Kidney (tissue), 13 donors: ENCODE measurements at regions not wholly inside any gene's neighbourhood (a gene's known extent, or its start where the extent isn't known, plus 50 kb on each side); places are given as distances from the start of the nearest gene placed in this dataset.

Experiments used
- DNase-seq, 5 donors: peaks; one replicate each; pipeline ENCODE4 v3.0.0-alpha.2; 2013 to 2020
- FAIRE-seq: peaks from 2 replicates; lab custom pipeline; 2012; peaks lifted over from hg19 to GRCh38; lab: Jason Lieb, UNC
- H3K27ac ChIP-seq, 2 donors: one replicate each; pipeline ENCODE4 v1.7.0; 2013; ENCODE audit warnings: low read depth in 2 of 2, low read length in 2 of 2, inconsistent platforms in 1 of 2
- H3K27me3 ChIP-seq: one replicate; pipeline ENCODE4 v1.7.1; 2013; ENCODE audit warnings: low read length, inconsistent platforms; ENCODE audit not compliant: control insufficient read depth, insufficient read depth
- H3K36me3 ChIP-seq, 3 donors: one replicate each; pipeline versions ENCODE4 v1.7.0 to v1.7.1; 2013; ENCODE audit warnings: low read length in 3 of 3, control low read depth in 1 of 3, inconsistent platforms in 1 of 3; ENCODE audit not compliant: insufficient read depth in 3 of 3, control insufficient read depth in 2 of 3
- H3K4me1 ChIP-seq, 3 donors: one replicate each; pipeline versions ENCODE4 v1.7.0 to v1.7.1; 2013; ENCODE audit warnings: low read length in 3 of 3, inconsistent platforms in 1 of 3, low read depth in 1 of 3; ENCODE audit not compliant: control insufficient read depth in 2 of 3, insufficient read depth in 2 of 3
- H3K4me3 ChIP-seq, 3 donors: one replicate each; pipeline versions ENCODE4 v1.7.0 to v1.8.1; 2013; ENCODE audit warnings: low read length in 3 of 3, control low read depth in 1 of 3, inconsistent platforms in 1 of 3
- H3K9ac ChIP-seq, 3 donors: one replicate each; pipeline versions ENCODE4 v1.7.0 to v1.7.1; 2013; ENCODE audit warnings: low read length in 3 of 3, control low read depth in 1 of 3, inconsistent platforms in 1 of 3
- H3K9me3 ChIP-seq, 3 donors: one replicate each; pipeline versions ENCODE4 v1.7.0 to v1.7.1; 2013; ENCODE audit warnings: low read length in 3 of 3, control low read depth in 1 of 3, inconsistent platforms in 1 of 3; ENCODE audit not compliant: control insufficient read depth in 2 of 3, insufficient read depth in 1 of 3
- CTCF ChIP-seq: IDR thresholded peaks from 3 replicates; pipeline ENCODE4 v1.5.1; 2012; ENCODE audit warnings: mild to moderate bottlenecking, moderate library complexity, borderline replicate concordance; ENCODE audit not compliant: insufficient read depth; ENCODE audit errors: extremely low read depth
- intact Hi-C: fragments of 100-400 bp; cut with DNase I; formaldehyde crosslinking; loops from one replicate; pipeline ENCODE4 v1.11.1; 2022
- donor health status: control.
- donor health status: control.
- donor health status: control.
- donor health status: control.
- donor health status: control.
- donor health status: DM: yes; HTN: yes; CAD: no.
- donor health status: Normal renal cell carcinoma (clear cell type).

- no peaks in the 10 kb centered on the region for H3K4me1 ChIP-seq
- no peak overlapping the region for H3K4me3 ChIP-seq
- intact Hi-C loops: no loop called here
- no peak overlapping the region for H3K9ac ChIP-seq
- no peaks in the 10 kb centered on the region for H3K27me3 ChIP-seq
- no peak for TF ChIP-seq CTCF
- FAIRE-seq (no peak), DNase-seq (no peak)
- H3K27ac ChIP-seq: no peak overlapping the region
- no peaks in the 10 kb centered on the region for H3K9me3 ChIP-seq
- no peaks in the 10 kb centered on the region for H3K36me3 ChIP-seq
Observed at GRCh38 chr1:175822580-175822979, 79.2 kb upstream of the TNR start.

DNA sequence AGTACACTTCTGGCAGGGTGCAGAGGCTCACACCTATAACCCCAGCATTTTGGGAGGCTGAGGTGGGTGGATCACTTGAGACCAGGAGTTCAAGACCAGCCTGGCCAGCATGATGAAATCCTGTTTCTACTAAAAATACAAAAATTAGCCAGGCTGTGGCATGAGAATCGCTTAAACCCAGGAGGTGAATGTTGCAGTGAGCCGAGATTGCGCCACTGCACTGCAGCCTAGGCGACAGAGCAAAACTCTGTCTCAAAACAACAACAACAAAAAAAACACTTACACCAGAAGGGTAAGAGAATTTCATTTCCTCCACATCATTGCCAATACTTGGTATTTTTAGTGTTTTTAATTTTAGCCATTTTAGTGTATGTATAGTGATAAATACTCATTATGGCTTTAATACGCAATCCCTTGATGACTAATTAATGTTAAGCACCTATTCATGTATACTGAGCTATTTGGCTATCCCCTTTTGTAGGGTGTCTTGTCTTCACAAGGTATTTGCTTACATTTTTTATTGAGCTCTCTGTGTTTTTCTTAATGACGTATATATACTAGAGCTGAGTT lies 77.1 kb upstream of the TNR start:
- no peak for TF ChIP-seq CTCF

DNA sequence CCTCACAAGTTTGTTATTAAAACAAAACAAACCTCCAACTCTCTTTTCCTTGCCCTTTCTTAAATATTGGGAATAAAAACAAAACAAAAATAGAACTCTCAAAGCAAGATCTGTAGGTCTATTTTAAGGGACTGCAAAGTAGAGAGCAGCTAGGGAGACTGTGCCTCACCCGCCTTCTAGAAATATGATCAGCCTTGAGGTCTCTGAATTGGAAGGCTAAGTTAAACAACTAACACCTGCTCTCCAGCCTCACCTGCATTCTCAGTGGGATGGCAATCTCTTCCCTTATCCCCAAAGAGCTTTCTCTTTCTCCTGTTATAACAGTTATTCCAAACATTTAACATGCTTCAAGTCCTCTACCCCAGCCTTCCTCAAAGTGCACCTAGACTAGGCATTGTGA lies 75.5 kb upstream of the TNR start:
- Histone ChIP-seq H3K9me3 (no peaks in the 10 kb centered on the region), H3K27me3 (no peaks in the 10 kb centered on the region), H3K9ac (no peak overlapping the region), H3K4me3 (no peak overlapping the region), H3K27ac (no peak overlapping the region), H3K4me1 (no peaks in the 10 kb centered on the region), H3K36me3 (no peaks in the 10 kb centered on the region)
- FAIRE-seq (no peak), DNase-seq (no peak)
- intact Hi-C loops: no loop called here
- TF ChIP-seq CTCF: no peak

More for the DNA sequence above, 77.1 kb upstream of the TNR start:
- H3K4me3 ChIP-seq: no peak overlapping the region
- no peak overlapping the region for H3K9ac ChIP-seq
- FAIRE-seq (no peak), DNase-seq (no peak)
- H3K4me1 ChIP-seq: no peaks in the 10 kb centered on the region
- no peaks in the 10 kb centered on the region for H3K36me3 ChIP-seq
- no peaks in the 10 kb centered on the region for H3K27me3 ChIP-seq
- intact Hi-C loops: no loop called here
- no peaks in the 10 kb centered on the region for H3K9me3 ChIP-seq
- no peak overlapping the region for H3K27ac ChIP-seq

DNA sequence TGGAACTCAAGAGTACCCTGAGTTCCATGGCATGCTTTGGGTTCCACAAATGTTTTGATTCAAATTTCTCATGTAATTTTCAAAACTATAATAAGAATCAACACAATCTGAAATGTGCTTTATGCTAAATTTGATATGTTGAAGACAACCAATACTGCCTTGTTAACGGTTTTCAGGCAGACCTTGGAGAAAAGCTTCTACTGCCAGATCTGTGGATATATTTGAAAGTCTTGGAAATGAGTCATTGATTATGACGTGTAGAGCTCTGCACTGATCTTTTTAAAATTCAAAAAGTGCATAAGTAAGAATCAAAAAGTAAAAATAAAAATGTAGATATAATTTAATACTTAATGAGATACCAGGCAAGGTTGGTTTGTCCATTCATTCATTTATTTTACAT lies 74.0 kb upstream of the TNR start:
- no peaks in the 10 kb centered on the region for H3K36me3 ChIP-seq
- DNase-seq (no peak), FAIRE-seq (no peak)
- H3K9me3 ChIP-seq: no peaks in the 10 kb centered on the region
- H3K9ac ChIP-seq: no peak overlapping the region
- H3K27me3 ChIP-seq: no peaks in the 10 kb centered on the region
- H3K4me1 ChIP-seq: no peaks in the 10 kb centered on the region
- no peak for TF ChIP-seq CTCF
- no peak overlapping the region for H3K4me3 ChIP-seq
- intact Hi-C loops: no loop called here
- no peak overlapping the region for H3K27ac ChIP-seq
